ENCODE measurements at regions not wholly inside any gene's neighbourhood (a gene's known extent, or its start where the extent isn't known, plus 50 kb on each side); places are given as distances from the start of the nearest gene placed in this dataset.

DNA sequence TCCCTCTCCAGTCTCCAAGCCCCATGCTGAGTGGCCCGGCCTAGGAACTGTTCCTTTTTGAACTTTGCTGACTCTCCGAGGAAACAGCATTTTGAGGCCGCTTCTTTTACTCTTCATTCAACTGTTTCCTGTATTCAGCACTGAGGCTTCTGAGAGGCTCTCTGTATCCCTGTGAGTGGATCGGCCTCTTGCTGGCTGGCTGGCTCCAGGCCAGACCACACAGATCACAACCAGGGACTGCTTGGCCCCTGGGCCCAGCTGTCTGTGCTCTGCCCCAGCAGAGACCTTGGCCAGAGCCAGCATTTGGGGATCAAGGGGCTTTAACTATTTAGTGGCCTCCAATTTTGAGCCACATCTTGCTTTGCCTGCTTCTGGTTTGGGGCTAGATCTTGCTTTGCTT is 75.6 kb upstream of the KL start:
- TF ChIP-seq, protein P1, sequence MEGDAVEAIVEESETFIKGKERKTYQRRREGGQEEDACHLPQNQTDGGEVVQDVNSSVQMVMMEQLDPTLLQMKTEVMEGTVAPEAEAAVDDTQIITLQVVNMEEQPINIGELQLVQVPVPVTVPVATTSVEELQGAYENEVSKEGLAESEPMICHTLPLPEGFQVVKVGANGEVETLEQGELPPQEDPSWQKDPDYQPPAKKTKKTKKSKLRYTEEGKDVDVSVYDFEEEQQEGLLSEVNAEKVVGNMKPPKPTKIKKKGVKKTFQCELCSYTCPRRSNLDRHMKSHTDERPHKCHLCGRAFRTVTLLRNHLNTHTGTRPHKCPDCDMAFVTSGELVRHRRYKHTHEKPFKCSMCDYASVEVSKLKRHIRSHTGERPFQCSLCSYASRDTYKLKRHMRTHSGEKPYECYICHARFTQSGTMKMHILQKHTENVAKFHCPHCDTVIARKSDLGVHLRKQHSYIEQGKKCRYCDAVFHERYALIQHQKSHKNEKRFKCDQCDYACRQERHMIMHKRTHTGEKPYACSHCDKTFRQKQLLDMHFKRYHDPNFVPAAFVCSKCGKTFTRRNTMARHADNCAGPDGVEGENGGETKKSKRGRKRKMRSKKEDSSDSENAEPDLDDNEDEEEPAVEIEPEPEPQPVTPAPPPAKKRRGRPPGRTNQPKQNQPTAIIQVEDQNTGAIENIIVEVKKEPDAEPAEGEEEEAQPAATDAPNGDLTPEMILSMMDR (IDR thresholded peaks at IDR 0.05): no peak

DNA sequence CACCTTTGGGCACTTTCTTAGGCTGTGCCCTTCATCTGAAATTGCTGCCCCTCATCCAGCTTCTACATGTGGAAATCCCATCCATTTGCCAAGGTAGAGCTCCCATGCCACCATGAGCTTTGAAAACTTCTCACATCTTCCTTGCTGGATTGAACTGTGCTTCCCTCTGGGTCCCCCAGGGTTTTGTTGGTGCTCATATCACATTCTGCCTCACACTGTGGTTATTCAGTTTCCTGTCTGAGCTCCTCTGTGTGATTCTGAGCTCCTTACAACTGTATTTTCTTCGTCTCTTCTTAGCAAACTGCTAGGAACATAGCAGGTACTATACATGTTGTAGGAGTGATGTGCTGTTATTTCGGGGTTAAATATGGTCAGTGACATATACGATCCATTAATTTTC is 74.9 kb upstream of the KL start:
- TF ChIP-seq, protein P1 (IDR thresholded peaks at IDR 0.05): no peak

DNA sequence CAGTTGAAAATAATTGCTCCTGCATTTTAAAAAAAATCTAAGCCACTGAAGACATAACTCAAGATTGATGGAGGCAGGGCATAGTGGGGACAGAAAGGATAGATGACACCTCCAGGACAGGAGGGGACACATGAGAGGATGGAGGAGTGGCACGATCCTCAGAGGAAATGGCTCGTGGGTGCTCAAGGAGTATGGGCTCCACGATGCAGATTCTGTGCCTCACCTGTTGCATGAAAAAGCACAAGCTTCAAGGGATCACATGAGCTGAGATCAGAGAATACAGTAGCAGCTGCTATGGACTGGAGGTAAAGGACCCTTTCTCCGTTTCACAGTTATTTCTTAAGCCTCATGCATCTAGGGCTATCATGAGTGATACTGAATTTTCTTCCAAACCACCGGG is 69.7 kb upstream of the KL start:
- TF ChIP-seq, protein P1 (IDR thresholded peaks at IDR 0.05): no peak

DNA sequence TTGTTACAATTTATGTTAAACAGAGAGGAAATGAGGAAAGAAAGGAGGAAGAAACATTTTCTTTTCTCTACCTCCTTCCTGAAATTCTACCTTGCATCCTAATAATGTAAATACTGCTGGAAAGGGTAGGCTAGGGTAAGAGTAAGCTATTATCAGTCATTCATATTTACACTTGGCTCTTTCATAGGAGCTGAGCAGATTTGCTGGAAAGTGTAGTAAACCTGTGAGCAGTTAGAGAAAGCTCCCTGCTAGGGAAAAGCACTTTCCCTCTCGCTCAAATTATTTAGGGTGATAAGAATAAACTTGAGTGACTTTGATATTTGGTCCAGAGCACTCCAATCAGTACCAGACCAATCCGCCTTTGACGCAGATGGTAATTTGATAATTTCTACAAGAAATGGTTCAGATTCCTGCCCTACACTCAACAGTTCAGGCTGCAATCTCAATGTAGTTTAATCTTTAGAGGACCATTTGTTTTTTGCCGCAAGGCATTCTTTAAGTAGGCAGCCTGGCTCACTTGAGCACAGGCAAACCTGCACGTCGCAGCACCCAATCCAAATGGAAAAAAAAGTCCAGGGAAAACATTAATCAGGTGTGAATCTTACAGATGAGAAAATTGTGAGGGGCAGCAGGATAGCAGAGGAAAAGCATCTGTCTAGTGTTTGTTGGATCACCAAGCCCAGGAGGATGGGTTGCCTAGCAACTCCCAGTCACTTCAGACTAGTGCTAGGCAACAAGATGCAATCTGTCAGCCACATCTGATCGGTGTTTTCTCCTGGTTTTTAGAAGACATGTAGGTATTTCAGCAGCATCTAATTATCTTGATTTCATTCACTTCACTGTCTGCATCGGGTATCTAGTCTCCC is 68.6 kb upstream of the KL start:
- TF ChIP-seq, protein P1 (IDR thresholded peaks at IDR 0.05): no peak

DNA sequence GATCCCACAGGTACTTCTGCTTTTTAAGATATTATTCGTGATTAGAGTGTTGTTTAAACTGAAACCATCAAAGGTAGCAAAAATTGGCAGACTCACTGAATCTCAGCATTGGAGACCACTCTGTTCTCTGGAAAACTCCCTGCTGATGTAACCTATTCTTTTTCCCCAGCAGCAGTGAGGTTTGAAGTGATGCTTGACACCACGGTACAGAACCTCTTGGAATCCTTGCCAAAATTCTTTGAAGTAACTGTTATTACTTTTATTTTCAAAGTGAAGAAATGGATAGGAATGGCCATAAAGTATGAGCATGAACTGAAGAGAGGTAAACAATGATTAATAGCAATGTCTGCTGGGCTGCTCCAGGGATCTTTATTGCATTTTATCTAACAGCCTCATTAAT is 66.4 kb upstream of the KL start:
- TF ChIP-seq, protein P1 (IDR thresholded peaks at IDR 0.05): no peak

DNA sequence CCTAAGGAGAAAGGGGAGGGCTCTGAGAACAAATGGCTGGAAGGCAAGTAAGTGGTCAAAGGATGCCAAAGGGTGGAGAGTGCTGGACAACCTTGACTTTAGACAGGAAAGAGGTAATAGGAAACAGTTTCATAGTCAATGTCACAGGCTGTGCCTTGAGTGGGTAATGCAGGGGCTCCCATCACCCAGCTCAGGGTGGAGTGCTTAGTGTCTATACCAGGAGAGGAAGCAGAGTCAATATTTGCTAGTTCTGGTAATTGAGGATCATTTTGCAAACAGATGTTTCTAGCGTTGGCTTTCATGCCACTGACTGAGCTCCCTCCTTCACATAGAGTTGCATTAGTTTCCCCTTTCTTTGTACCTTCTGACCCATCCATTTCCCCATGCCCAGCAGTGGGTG is 64.6 kb upstream of the KL start:
- TF ChIP-seq, protein P1 (IDR thresholded peaks at IDR 0.05): no peak

DNA sequence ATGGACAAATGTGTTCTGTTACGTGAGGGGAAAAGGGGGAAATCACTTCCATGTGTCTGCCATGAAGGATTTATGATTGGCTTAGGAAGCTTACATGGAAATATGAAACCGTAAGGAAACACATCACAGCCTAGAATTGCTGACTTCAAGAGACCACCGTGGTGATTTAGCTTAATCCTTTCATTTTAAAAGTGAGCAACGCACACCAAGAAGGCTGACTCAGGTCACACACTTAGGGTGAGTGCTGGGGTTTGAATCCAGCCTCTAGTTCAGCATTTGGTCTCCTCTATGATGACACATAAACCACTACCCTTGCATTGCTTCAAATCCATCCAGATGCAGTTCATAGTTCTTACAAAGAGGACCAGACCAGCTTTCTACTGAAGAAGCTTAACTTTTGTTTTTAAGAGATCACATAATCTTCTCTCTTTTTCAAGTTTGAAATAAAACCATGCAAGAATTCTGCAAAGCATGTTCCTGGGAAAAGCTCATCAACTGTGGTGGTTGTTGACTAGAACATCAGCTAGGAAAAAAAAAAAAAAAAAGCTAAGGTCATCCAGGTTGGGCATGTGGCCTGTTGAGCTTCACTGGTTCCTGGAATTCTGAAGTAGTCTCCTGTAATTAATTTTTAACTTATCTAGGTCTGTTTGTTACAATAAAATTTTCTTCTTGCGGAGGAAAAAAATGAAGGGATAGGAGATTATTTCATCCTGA is 60.2 kb upstream of the KL start:
- TF ChIP-seq, protein P1 (IDR thresholded peaks at IDR 0.05): no peak
